Mesendoderm (in vitro differentiated cells): ENCODE measurements at regions not wholly inside any gene's neighbourhood (a gene's known extent, or its start where the extent isn't known, plus 50 kb on each side); places are given as distances from the start of the nearest gene placed in this dataset.

ENCODE experiments used
- DNase-seq: peaks from one replicate; pipeline ENCODE4 v3.0.0; 2013
- H2AK5ac ChIP-seq: 2 replicates; pipeline ENCODE4 v1.6.1; 2013; ENCODE audit warnings: low read length, inconsistent platforms
- H2BK120ac ChIP-seq: 2 replicates; pipeline ENCODE4 v1.6.1; 2013; ENCODE audit warnings: low read depth, mild to moderate bottlenecking, low read length, moderate library complexity, mixed read lengths
- H2BK15ac ChIP-seq: replicated peaks from 2 replicates; pipeline ENCODE4 v1.6.1; 2013; ENCODE audit warnings: low read depth, mild to moderate bottlenecking, moderate library complexity
- H2BK5ac ChIP-seq: 2 replicates; pipeline ENCODE4 v1.6.1; 2013; ENCODE audit warnings: low read length, inconsistent platforms
- H3K18ac ChIP-seq: 2 replicates; pipeline ENCODE4 v1.6.1; 2013; ENCODE audit warnings: mild to moderate bottlenecking, low read length, mixed read lengths
- H3K23ac ChIP-seq: one replicate; pipeline ENCODE4 v1.6.1; 2013; ENCODE audit warnings: low read length
- H3K27ac ChIP-seq: 2 replicates; pipeline ENCODE4 v1.5.1; 2013; ENCODE audit warnings: low read depth, mild to moderate bottlenecking, inconsistent platforms, low read length, moderate library complexity
- H3K27me3 ChIP-seq: 2 replicates; pipeline ENCODE4 v1.6.1; 2013; ENCODE audit warnings: low read length, control low read depth, mild to moderate bottlenecking, inconsistent platforms; ENCODE audit not compliant: insufficient read depth, poor library complexity
- H3K36me3 ChIP-seq: 2 replicates; pipeline ENCODE4 v1.6.1; 2013; ENCODE audit warnings: low read length, inconsistent platforms; ENCODE audit not compliant: control insufficient read depth, insufficient read depth
- H3K4ac ChIP-seq: one replicate; pipeline ENCODE4 v1.6.1; 2013; ENCODE audit warnings: low read depth, mild to moderate bottlenecking, low read length, moderate library complexity
- H3K4me1 ChIP-seq: 2 replicates; pipeline ENCODE4 v1.6.1; 2013; ENCODE audit warnings: low read depth, low read length, inconsistent platforms; ENCODE audit not compliant: control insufficient read depth
- H3K4me2 ChIP-seq: 2 replicates; pipeline ENCODE4 v1.6.1; 2013; ENCODE audit warnings: low read length
- H3K4me3 ChIP-seq: 2 replicates; pipeline ENCODE4 v1.5.1; 2013; ENCODE audit warnings: mild to moderate bottlenecking, low read length
- H3K56ac ChIP-seq: one replicate; pipeline ENCODE4 v1.6.1; 2013; ENCODE audit warnings: low read length
- H3K79me1 ChIP-seq: 2 replicates; pipeline ENCODE4 v1.6.1; 2013; ENCODE audit warnings: low read length, inconsistent platforms
- H3K79me2 ChIP-seq: 2 replicates; pipeline ENCODE4 v1.6.1; 2013; ENCODE audit warnings: mild to moderate bottlenecking, low read length; ENCODE audit not compliant: control insufficient read depth, insufficient read depth
- H3K9ac ChIP-seq: 2 replicates; pipeline ENCODE4 v1.6.1; 2013; ENCODE audit warnings: low read length, inconsistent platforms
- H4K5ac ChIP-seq: one replicate; pipeline ENCODE4 v1.6.1; 2013; ENCODE audit warnings: low read length
- H4K8ac ChIP-seq: one replicate; pipeline ENCODE4 v1.6.1; 2013; ENCODE audit warnings: low read depth, mild to moderate bottlenecking, control low read depth, low read length, moderate library complexity
- WGBS: extraction: QIAGEN DNeasy Blood & Tissue Kit; methylation state at CpG from one replicate; pipeline ENCODE4 v1.1.7; 2013; ENCODE audit warnings: low lambda C conversion rate, missing lambda C conversion rate; ENCODE audit not compliant: insufficient coverage; ENCODE audit errors: extremely low coverage; 5-methylcytosine and 5-hydroxymethylcytosine counted together

- Histone ChIP-seq H2AK5ac (no peak overlapping the region), H3K27ac (no peak overlapping the region), H3K79me2 (no peaks in the 10 kb centered on the region), H3K4me1 (no peaks in the 10 kb centered on the region), H3K36me3 (no peaks in the 10 kb centered on the region), H3K56ac (no peak overlapping the region), H2BK15ac (no peak overlapping the region), H3K18ac (no peak overlapping the region), H3K4ac (no peak overlapping the region), H2BK5ac (no peak overlapping the region), H4K8ac (no peak overlapping the region), H2BK120ac (no peak overlapping the region), H3K4me3 (no peak overlapping the region), H3K4me2 (no peak overlapping the region), H3K23ac (no peak overlapping the region), H3K79me1 (no peaks in the 10 kb centered on the region), H3K27me3 (no peaks in the 10 kb centered on the region), H3K9ac (no peak overlapping the region), H4K5ac (no peak overlapping the region)
- WGBS: no CpG with 5 or more reads among the region's 1 CpG
- DNase-seq: no peak
Observed at GRCh38 chr7:91598791-91599190, 281.7 kb downstream of the MTERF1 start.

GRCh38 chr7:91600112-91600511 is 280.4 kb downstream of the MTERF1 start:
- Histone ChIP-seq H3K56ac (no peak overlapping the region), H4K5ac (no peak overlapping the region), H3K27ac (no peak overlapping the region), H2BK5ac (no peak overlapping the region), H3K36me3 (no peaks in the 10 kb centered on the region), H3K9ac (no peak overlapping the region), H3K4me3 (no peak overlapping the region), H3K4me1 (no peaks in the 10 kb centered on the region), H2BK120ac (no peak overlapping the region), H4K8ac (no peak overlapping the region), H2BK15ac (no peak overlapping the region), H2AK5ac (no peak overlapping the region), H3K79me2 (no peaks in the 10 kb centered on the region), H3K4ac (no peak overlapping the region), H3K27me3 (no peaks in the 10 kb centered on the region), H3K4me2 (no peak overlapping the region), H3K23ac (no peak overlapping the region), H3K18ac (no peak overlapping the region), H3K79me1 (no peaks in the 10 kb centered on the region)
- no peak for DNase-seq

- Histone ChIP-seq H2BK15ac (no peak overlapping the region), H3K27ac (no peak overlapping the region), H3K23ac (no peak overlapping the region), H4K5ac (no peak overlapping the region), H2AK5ac (no peak overlapping the region), H3K4me3 (no peak overlapping the region), H3K18ac (no peak overlapping the region), H2BK5ac (no peak overlapping the region), H4K8ac (no peak overlapping the region), H3K4ac (no peak overlapping the region), H3K4me2 (no peak overlapping the region), H3K79me2 (no peaks in the 10 kb centered on the region), H3K27me3 (no peaks in the 10 kb centered on the region), H3K79me1 (no peaks in the 10 kb centered on the region), H3K56ac (no peak overlapping the region), H3K36me3 (no peaks in the 10 kb centered on the region), H3K4me1 (no peaks in the 10 kb centered on the region), H3K9ac (no peak overlapping the region), H2BK120ac (no peak overlapping the region)
- no CpG with 5 or more reads among the region's 3 CpGs for WGBS
- DNase-seq: no peak
Observed at GRCh38 chr7:91603707-91604106, 276.8 kb downstream of the MTERF1 start.

- no peak for DNase-seq
- Histone ChIP-seq H3K4me3 (no peak overlapping the region), H3K9ac (no peak overlapping the region), H2BK5ac (no peak overlapping the region), H3K79me1 (no peaks in the 10 kb centered on the region), H3K4ac (no peak overlapping the region), H4K8ac (no peak overlapping the region), H4K5ac (no peak overlapping the region), H3K27ac (no peak overlapping the region), H3K4me1 (no peaks in the 10 kb centered on the region), H3K79me2 (no peaks in the 10 kb centered on the region), H3K36me3 (no peaks in the 10 kb centered on the region), H3K23ac (no peak overlapping the region), H3K56ac (no peak overlapping the region), H3K4me2 (no peak overlapping the region), H3K18ac (no peak overlapping the region), H2BK120ac (no peak overlapping the region), H2AK5ac (no peak overlapping the region), H3K27me3 (no peaks in the 10 kb centered on the region), H2BK15ac (no peak overlapping the region)
- WGBS: no CpG with 5 or more reads among the region's 2 CpGs
Observed at GRCh38 chr7:91608606-91609005, 271.9 kb downstream of the MTERF1 start.

- DNase-seq: no peak
- Histone ChIP-seq H3K9ac (no peak overlapping the region), H3K4me3 (no peak overlapping the region), H3K4ac (no peak overlapping the region), H3K27ac (no peak overlapping the region), H2BK15ac (no peak overlapping the region), H3K4me2 (no peak overlapping the region), H3K36me3 (no peaks in the 10 kb centered on the region), H2BK5ac (no peak overlapping the region), H3K4me1 (no peaks in the 10 kb centered on the region), H3K79me1 (no peaks in the 10 kb centered on the region), H3K27me3 (no peaks in the 10 kb centered on the region), H4K8ac (no peak overlapping the region), H2AK5ac (no peak overlapping the region), H4K5ac (no peak overlapping the region), H3K56ac (no peak overlapping the region), H3K79me2 (no peaks in the 10 kb centered on the region), H3K18ac (no peak overlapping the region), H2BK120ac (no peak overlapping the region), H3K23ac (no peak overlapping the region)
Observed at GRCh38 chr7:91609525-91609924, 271.0 kb downstream of the MTERF1 start.

- Histone ChIP-seq H3K23ac (no peak overlapping the region), H3K79me1 (no peaks in the 10 kb centered on the region), H3K56ac (no peak overlapping the region), H3K18ac (no peak overlapping the region), H2AK5ac (no peak overlapping the region), H3K27ac (no peak overlapping the region), H3K79me2 (no peaks in the 10 kb centered on the region), H3K4ac (no peak overlapping the region), H2BK15ac (no peak overlapping the region), H2BK5ac (no peak overlapping the region), H3K4me3 (no peak overlapping the region), H3K27me3 (no peaks in the 10 kb centered on the region), H3K9ac (no peak overlapping the region), H3K36me3 (no peaks in the 10 kb centered on the region), H3K4me2 (no peak overlapping the region), H2BK120ac (no peak overlapping the region), H3K4me1 (no peaks in the 10 kb centered on the region), H4K5ac (no peak overlapping the region), H4K8ac (no peak overlapping the region)
- DNase-seq: no peak
- WGBS: no CpG with 5 or more reads among the region's 4 CpGs
Observed at GRCh38 chr7:91614431-91614830, 266.1 kb downstream of the MTERF1 start.
